AG04449 (cell line): ENCODE measurements at regions not wholly inside any gene's neighbourhood (a gene's known extent, or its start where the extent isn't known, plus 50 kb on each side); places are given as distances from the start of the nearest gene placed in this dataset.

Experiments
- CTCF ChIA-PET: fragments of 350-600 bp; formaldehyde crosslinking; extraction: SDS; loops from one replicate; lab custom pipeline; 2021; ENCODE audit warnings: antibody characterized with exemption; lab: Yijun Ruan, JAX
- POLR2A ChIA-PET: fragments of 400-600, 350-600 bp; formaldehyde crosslinking; extraction: SDS; loops from one replicate; lab custom pipeline; 2020; ENCODE audit warnings: antibody characterized with exemption, inconsistent platforms; lab: Yijun Ruan, JAX
- DNase-seq: peaks from one replicate; pipeline ENCODE4 v3.0.0-alpha.2; 2010; ENCODE audit warnings: low read depth, low spot score
- H3K4me3 ChIP-seq: 2 replicates; pipeline ENCODE4 v1.5.1; 2011; ENCODE audit warnings: low read depth, mild to moderate bottlenecking, control low read depth, low read length
- TF ChIP-seq, protein P1 (sequence below): IDR thresholded peaks from one replicate; pipeline ENCODE4 v1.5.1; 2011; ENCODE audit warnings: mild to moderate bottlenecking, moderate library complexity, low read length, control low read depth, inconsistent platforms; ENCODE audit not compliant: insufficient read depth; ENCODE audit errors: missing control alignments

- ChIA-PET POLR2A (interaction anchor here (0.6 kb wide), 1 partner anchor 112 kb away, joined by 3 read pairs; no protein-coding TSS in a partner anchor), CTCF (no interaction called here)
- no peak overlapping the region for H3K4me3 ChIP-seq
- TF ChIP-seq, protein P1, sequence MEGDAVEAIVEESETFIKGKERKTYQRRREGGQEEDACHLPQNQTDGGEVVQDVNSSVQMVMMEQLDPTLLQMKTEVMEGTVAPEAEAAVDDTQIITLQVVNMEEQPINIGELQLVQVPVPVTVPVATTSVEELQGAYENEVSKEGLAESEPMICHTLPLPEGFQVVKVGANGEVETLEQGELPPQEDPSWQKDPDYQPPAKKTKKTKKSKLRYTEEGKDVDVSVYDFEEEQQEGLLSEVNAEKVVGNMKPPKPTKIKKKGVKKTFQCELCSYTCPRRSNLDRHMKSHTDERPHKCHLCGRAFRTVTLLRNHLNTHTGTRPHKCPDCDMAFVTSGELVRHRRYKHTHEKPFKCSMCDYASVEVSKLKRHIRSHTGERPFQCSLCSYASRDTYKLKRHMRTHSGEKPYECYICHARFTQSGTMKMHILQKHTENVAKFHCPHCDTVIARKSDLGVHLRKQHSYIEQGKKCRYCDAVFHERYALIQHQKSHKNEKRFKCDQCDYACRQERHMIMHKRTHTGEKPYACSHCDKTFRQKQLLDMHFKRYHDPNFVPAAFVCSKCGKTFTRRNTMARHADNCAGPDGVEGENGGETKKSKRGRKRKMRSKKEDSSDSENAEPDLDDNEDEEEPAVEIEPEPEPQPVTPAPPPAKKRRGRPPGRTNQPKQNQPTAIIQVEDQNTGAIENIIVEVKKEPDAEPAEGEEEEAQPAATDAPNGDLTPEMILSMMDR: no peak
- no peak for DNase-seq
Measured at GRCh38 chr12:90295858-90296257, 587.2 kb upstream of the ATP2B1 start.

DNA sequence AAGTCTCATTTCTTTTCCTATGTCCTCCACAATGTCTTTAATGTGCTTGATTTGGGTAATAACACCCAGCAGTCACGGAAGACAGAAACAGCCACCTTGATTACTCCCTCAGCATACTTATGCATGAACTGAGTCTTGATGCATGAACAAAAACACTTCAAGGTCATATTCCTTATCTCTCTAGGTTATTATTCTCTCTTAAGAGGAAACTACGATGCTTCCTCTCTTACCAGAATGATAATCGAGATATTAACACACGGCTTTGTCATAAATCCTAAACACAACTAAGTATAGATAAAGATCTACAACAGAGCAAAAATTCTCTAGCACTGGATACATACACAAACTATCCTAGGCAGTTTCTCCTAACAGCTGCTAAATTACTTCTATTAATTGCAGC is 583.5 kb upstream of the ATP2B1 start:
- ChIA-PET POLR2A (no interaction called here), CTCF (no interaction called here)
- TF ChIP-seq, protein P1: no peak
- DNase-seq: no peak
- H3K4me3 ChIP-seq: no peak overlapping the region

DNA sequence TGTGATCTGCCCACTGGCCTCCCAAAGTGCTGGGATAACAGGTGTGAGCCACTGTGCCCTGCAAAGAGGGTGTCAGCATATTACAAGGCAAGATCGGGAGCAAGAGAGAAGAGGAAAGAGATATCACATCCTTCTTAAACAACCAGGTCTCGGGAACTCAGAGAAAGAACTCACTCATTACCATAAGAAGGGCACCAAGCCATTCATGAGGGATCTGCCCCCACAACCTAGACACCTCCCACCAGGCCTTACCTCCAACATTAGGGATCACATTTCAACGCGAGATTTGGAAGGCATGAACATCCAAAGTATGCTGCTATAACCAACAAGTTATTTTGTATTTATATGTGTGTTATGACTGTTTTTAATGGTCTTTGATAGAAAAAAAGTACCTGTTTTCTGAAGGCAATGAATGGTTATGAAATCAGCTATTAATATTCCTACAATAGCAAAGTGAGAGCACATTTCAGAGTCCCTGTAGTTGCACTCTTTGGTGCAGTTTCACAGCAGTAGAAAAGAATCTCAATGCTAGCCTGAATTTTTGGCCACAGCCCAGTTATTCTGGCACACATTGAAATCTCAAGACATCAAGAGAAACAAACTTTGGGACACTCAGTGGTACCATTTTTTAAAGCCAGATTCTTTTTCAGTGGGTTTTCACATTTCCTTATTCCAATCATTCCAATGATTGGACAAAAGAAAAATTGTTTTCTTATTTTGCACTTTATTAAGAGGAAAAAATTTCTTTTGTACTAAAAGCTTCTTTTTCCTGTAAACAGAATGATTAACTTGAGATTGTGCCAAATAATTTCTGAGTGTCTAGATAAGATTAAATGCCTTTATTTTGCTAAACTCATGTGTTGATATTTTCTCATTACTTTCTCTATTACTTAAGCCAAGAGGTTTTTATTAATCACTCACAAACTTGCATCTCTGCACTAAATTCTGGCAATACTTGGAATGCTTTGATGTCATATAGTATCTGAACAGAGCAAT is 582.6 kb upstream of the ATP2B1 start:
- ChIA-PET CTCF (no interaction called here), POLR2A (no interaction called here)

DNA sequence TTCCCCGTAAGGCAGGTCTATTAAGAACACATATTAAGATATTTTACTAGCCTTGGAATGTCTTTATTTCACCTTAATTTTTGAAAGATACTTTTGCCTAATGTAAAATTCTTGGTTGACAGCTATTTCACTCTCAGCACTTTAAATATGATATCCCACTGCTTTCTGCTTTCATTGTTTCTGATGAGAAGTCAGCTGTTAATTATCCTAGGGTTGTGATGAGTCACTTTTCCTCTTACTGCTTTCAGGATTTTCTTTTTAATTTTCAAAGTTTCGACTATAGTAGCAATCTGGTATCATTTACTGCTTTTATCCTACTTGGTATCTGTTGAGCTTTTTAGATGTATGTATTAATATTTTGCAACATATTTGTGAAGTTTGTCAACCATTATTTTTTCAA is 578.9 kb upstream of the ATP2B1 start:
- H3K4me3 ChIP-seq: no peak overlapping the region
- TF ChIP-seq, protein P1: no peak
- ChIA-PET CTCF (no interaction called here), POLR2A (no interaction called here)
- DNase-seq: no peak

More for the DNA sequence above, 582.6 kb upstream of the ATP2B1 start:
- TF ChIP-seq, protein P1: no peak
- no peak for DNase-seq
- no peak overlapping the region for H3K4me3 ChIP-seq

DNA sequence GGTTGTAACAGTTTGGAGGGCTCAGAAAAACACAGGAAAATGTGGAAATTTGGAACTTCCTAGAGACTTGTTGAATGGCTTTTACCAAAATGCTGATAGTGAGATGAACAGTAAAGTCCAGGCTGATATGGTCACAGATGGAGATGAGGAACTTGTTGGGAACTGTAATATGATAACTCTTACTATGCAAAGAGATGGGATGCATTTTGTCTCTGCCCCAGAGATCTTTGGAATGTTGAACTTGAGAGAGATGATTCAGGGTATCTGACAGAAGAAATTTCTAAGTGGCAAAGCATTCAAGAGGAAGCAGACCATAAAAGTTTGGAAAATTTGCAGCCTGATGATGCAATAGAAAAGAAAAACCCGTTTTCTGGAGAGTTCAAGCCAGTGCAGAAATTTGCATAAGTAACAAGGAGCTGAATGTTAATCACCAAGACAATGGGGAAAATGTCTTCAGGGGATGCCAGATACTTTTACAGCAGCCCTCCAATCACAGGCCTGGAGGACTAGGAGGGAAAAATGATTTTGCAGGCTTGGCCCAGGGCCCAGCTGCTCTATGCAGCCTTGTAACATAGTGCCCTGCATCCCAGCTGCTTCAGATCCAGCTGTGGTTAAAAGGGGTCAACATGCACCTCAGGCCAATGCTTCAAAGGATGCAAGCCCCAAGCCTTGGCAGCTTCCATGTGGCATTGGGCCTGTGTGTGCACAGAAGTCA is 572.7 kb upstream of the ATP2B1 start:
- DNase-seq: no peak
- ChIA-PET CTCF (no interaction called here), POLR2A (no interaction called here)
- TF ChIP-seq, protein P1: no peak
- no peak overlapping the region for H3K4me3 ChIP-seq
